VCaP (cell line): ENCODE measurements at regions not wholly inside any gene's neighbourhood (a gene's known extent, or its start where the extent isn't known, plus 50 kb on each side); places are given as distances from the start of the nearest gene placed in this dataset.

ENCODE experiments used
- H3K27ac ChIP-seq: fragments of 450-650 bp; 2 replicates; pipeline ENCODE4 v1.5.1; 2017
- TF ChIP-seq, protein P1 (sequence below): fragments of 450-650 bp; conservative IDR thresholded peaks from 2 replicates; pipeline ENCODE4 v1.5.1; 2017; ENCODE audit warnings: mild to moderate bottlenecking, moderate library complexity

DNA sequence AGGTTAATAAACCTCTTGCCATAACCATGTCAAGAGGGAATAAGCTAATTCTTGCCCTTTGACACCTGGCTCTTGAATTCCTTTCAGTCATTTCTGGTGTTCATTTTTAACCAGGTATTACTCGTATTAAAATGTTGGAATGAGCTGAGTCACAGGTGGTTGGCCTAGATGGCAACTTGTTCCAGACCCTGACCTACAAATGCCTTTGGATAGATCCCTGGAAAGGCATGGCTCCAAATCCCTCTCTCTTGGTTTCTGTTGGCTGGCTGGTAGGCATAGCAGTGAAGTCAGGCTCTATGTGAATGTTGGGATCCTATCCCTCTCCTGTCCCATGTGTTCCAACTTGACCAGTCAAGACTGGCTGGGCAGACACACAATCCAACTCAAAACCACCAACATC, 277.1 kb upstream of the PROK2 start:
- TF ChIP-seq, protein P1, sequence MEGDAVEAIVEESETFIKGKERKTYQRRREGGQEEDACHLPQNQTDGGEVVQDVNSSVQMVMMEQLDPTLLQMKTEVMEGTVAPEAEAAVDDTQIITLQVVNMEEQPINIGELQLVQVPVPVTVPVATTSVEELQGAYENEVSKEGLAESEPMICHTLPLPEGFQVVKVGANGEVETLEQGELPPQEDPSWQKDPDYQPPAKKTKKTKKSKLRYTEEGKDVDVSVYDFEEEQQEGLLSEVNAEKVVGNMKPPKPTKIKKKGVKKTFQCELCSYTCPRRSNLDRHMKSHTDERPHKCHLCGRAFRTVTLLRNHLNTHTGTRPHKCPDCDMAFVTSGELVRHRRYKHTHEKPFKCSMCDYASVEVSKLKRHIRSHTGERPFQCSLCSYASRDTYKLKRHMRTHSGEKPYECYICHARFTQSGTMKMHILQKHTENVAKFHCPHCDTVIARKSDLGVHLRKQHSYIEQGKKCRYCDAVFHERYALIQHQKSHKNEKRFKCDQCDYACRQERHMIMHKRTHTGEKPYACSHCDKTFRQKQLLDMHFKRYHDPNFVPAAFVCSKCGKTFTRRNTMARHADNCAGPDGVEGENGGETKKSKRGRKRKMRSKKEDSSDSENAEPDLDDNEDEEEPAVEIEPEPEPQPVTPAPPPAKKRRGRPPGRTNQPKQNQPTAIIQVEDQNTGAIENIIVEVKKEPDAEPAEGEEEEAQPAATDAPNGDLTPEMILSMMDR = no peak
- no peak overlapping the region for H3K27ac ChIP-seq

- TF ChIP-seq, protein P1 = no peak
- H3K27ac ChIP-seq = no peak overlapping the region
Observed at GRCh38 chr3:72060447-72061034, 275.6 kb upstream of the PROK2 start.

- TF ChIP-seq, protein P1 = no peak
- no peak overlapping the region for H3K27ac ChIP-seq
Observed at GRCh38 chr3:72058493-72059081, 273.6 kb upstream of the PROK2 start.

- TF ChIP-seq, protein P1 = no peak
- no peak overlapping the region for H3K27ac ChIP-seq
Observed at GRCh38 chr3:72055436-72055835, 270.5 kb upstream of the PROK2 start.

GRCh38 chr3:72054976-72055375, 270.0 kb upstream of the PROK2 start:
- no peak overlapping the region for H3K27ac ChIP-seq
- TF ChIP-seq, protein P1 = no peak

- no peak overlapping the region for H3K27ac ChIP-seq
- TF ChIP-seq, protein P1 = no peak
Observed at GRCh38 chr3:72052841-72053409, 268.0 kb upstream of the PROK2 start.

DNA sequence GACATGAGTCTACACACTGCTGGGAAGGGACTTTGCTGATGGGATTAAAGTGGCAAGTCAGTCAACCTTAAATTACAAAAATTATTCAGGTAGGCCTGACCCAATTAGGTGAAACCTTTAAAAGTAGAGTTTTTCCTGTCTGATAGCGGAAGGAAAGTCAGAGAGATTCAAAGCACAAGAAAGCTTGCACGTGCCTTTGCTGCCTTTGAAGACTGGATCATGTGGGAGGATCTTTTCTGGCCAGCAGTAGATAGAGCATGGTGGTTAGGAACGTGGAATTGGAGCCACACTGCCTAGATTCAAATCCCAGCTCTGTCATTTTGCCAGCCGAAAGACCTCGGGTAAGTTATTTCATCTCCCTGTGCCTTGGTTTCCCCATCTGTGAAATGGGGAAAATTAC, 265.8 kb upstream of the PROK2 start:
- no peak overlapping the region for H3K27ac ChIP-seq
- TF ChIP-seq, protein P1 = no peak; the same call in 1 of the 2 replicates
